ENCODE measurements at regions not wholly inside any gene's neighbourhood (a gene's known extent, or its start where the extent isn't known, plus 50 kb on each side); places are given as distances from the start of the nearest gene placed in this dataset.

- no peak overlapping the region for H3K27ac ChIP-seq
- no peaks in the 10 kb centered on the region for H3K4me1 ChIP-seq
- no peak overlapping the region for H3K4me3 ChIP-seq
- peaks cover 16% of the 10 kb centered on the region for H3K9me3 ChIP-seq
- 100% methylated on average over 1 of the region's 1 CpG for WGBS
- TF ChIP-seq POLR2A (IDR thresholded peaks at IDR 0.05), result no peak
- no peak for TF ChIP-seq EP300 (IDR thresholded peaks at IDR 0.05)
- no peak for TF ChIP-seq POLR2AphosphoS5 (IDR thresholded peaks at IDR 0.05)
- no peak for TF ChIP-seq CTCF (IDR thresholded peaks at IDR 0.05)
- no peak for DNase-seq (ENCODE audit: low spot score in 2 of 2)
- no peaks in the 10 kb centered on the region for H3K27me3 ChIP-seq
- H3K36me3 ChIP-seq, result no peaks in the 10 kb centered on the region
These were observed 783.8 kb upstream of the EDIL3 start for GRCh38 chr5:85168474-85168873.

DNA sequence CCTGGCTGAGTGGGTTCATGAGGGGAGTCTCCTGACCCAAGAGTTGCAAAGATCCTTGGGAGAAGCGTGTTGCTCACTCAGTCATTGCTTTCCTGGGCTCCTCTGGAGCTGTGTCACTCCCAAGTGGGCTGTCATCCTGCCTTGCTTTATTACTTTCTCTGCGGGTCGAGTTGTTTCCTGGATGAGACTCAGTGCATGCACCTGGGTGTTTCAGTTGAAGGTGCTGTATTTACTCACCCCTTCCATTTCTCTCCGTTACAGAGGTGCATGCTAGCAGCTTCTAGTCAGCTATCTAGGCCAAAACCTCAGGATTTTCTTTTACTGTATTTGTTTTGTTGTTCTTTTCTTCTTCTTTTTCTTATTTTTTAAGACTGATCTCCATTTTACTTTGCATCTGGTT is 785.5 kb upstream of the EDIL3 start:
- Histone ChIP-seq H3K9me3 (peaks cover 10% of the 10 kb centered on the region), H3K4me1 (no peaks in the 10 kb centered on the region), H3K27me3 (no peaks in the 10 kb centered on the region), H3K36me3 (no peaks in the 10 kb centered on the region), H3K4me3 (no peak overlapping the region), H3K27ac (no peak overlapping the region)
- WGBS, result 63% methylated on average over 4 of the region's 4 CpGs
- DNase-seq (ENCODE audit: low spot score in 2 of 2), result no peak
- TF ChIP-seq CTCF (IDR thresholded peaks at IDR 0.05), result no peak
- no peak for TF ChIP-seq EP300 (IDR thresholded peaks at IDR 0.05)
- TF ChIP-seq POLR2AphosphoS5 (IDR thresholded peaks at IDR 0.05), result no peak
- no peak for TF ChIP-seq POLR2A (IDR thresholded peaks at IDR 0.05)

- H3K4me3 ChIP-seq, result no peak overlapping the region
- no peaks in the 10 kb centered on the region for H3K36me3 ChIP-seq
- H3K4me1 ChIP-seq, result no peaks in the 10 kb centered on the region
- no peak for TF ChIP-seq CTCF (IDR thresholded peaks at IDR 0.05)
- TF ChIP-seq POLR2AphosphoS5 (IDR thresholded peaks at IDR 0.05), result no peak
- TF ChIP-seq EP300 (IDR thresholded peaks at IDR 0.05), result no peak
- no peak for TF ChIP-seq POLR2A (IDR thresholded peaks at IDR 0.05)
- no peak overlapping the region for H3K27ac ChIP-seq
- H3K27me3 ChIP-seq, result no peaks in the 10 kb centered on the region
- DNase-seq (ENCODE audit: low spot score in 2 of 2), result no peak
- H3K9me3 ChIP-seq, result no peaks in the 10 kb centered on the region
These were observed 788.8 kb upstream of the EDIL3 start for GRCh38 chr5:85173469-85173868.

DNA sequence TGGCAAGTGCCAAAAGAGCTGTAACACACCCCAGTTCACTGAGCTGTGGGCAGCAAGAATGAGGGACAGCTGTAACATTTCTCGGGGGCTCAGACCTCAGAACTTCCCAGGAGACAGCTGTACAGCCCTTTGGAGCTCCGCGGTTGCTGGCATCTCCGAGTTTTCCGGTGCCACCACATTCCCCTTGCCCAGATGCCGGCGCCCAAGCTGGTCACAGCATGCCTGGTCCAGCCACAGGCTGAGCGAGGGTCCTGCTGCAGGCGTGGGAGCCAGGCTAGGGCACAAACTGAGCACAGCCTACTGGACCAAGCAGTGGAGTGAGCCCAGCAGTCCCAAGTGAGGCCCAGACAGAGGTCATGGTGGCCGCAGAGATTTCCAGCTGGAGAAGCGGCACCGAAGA is 797.7 kb upstream of the EDIL3 start:
- Histone ChIP-seq H3K27ac (no peak overlapping the region), H3K27me3 (no peaks in the 10 kb centered on the region), H3K9me3 (no peaks in the 10 kb centered on the region), H3K36me3 (no peaks in the 10 kb centered on the region), H3K4me1 (no peaks in the 10 kb centered on the region), H3K4me3 (no peak overlapping the region)
- DNase-seq (ENCODE audit: low spot score in 2 of 2), result no peak
- TF ChIP-seq POLR2AphosphoS5 (IDR thresholded peaks at IDR 0.05) (no peak), CTCF (IDR thresholded peaks at IDR 0.05) (no peak), POLR2A (IDR thresholded peaks at IDR 0.05) (no peak), EP300 (IDR thresholded peaks at IDR 0.05) (no peak)
- WGBS, result 93% methylated on average over 12 of the region's 12 CpGs

- peak in 1 of 2 donors; percentile 46 for DNase-seq (ENCODE audit: low spot score in 2 of 2)
- H3K4me1 ChIP-seq, result no peaks in the 10 kb centered on the region
- no peaks in the 10 kb centered on the region for H3K27me3 ChIP-seq
- H3K36me3 ChIP-seq, result no peaks in the 10 kb centered on the region
- no peak overlapping the region for H3K27ac ChIP-seq
- no peaks in the 10 kb centered on the region for H3K9me3 ChIP-seq
- WGBS, result 96% methylated on average over 10 of the region's 11 CpGs
- no peak for TF ChIP-seq POLR2AphosphoS5 (IDR thresholded peaks at IDR 0.05)
- TF ChIP-seq CTCF (IDR thresholded peaks at IDR 0.05), result no peak
- no peak for TF ChIP-seq EP300 (IDR thresholded peaks at IDR 0.05)
- TF ChIP-seq POLR2A (IDR thresholded peaks at IDR 0.05), result no peak
- H3K4me3 ChIP-seq, result no peak overlapping the region
These were observed 819.6 kb upstream of the EDIL3 start for GRCh38 chr5:85204289-85204688.
